NCI-H69 (cell line): ENCODE measurements at regions not wholly inside any gene's neighbourhood (a gene's known extent, or its start where the extent isn't known, plus 50 kb on each side); places are given as distances from the start of the nearest gene placed in this dataset.
"Not testable (repeated sequence)": the region's sequence is repeated elsewhere in the genome, so short reads cannot be mapped to it uniquely, and the experiment has no call there.

ENCODE experiments used
- DNase-seq: peaks from one replicate; lab custom pipeline; 2025; lab: John Stamatoyannopoulos, UW

- DNase-seq = peak; percentile 85
Observed at GRCh38 chr14:106417224-106418049, 891.1 kb downstream of the TMEM121 start.

DNA sequence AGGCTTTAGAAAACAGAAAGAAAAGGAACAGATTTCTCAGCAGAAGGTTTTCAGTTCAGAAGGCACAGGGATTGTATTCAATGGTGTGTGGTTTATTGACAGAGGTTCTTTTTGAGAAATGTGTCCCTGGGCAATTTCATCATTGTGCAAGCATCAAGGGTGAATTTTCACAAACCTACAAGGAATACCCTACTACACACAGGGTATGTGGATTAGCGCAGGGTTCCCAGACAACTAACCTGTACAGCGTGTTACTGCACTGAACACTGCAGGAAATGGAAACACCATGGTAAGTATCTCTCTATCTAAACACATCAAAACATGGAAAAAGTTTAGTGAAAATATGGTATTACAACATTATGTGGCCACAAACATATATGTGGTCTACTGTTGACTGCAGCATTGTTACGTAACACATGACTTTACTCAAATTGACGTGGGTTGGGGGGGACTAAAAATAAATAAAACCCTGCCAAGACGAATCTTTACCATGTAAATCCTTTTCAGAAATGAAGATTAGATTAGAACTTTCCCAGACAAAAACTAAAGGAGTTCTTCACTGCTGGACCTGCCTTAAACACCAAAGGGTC, 893.1 kb downstream of the TMEM121 start:
- DNase-seq = no peak

DNA sequence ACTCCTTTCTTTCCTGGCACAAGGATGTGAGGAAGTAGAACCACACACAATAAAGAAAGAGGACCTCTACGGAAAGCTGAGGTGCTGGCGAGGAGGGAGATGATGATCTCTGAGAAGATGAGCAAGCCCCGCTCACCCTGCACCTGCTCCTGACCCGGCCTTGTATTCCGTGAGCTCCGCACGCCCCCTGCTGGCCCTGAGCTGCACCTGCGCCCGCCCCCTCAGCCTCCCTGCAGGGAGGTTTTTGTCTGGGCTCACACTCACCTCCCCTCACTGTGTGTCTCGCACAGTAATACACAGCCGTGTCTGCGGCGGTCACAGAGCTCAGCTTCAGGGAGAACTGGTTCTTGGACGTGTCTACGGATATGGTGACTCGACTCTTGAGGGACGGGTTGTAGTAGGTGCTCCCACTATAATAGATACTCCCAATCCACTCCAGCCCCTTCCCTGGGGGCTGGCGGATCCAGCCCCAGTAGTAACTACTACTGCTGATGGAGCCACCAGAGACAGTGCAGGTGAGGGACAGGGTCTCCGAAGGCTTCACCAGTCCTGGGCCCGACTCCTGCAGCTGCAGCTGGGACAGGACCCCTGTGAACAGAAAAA, 895.1 kb downstream of the TMEM121 start:
- peak; percentile 63 for DNase-seq

DNA sequence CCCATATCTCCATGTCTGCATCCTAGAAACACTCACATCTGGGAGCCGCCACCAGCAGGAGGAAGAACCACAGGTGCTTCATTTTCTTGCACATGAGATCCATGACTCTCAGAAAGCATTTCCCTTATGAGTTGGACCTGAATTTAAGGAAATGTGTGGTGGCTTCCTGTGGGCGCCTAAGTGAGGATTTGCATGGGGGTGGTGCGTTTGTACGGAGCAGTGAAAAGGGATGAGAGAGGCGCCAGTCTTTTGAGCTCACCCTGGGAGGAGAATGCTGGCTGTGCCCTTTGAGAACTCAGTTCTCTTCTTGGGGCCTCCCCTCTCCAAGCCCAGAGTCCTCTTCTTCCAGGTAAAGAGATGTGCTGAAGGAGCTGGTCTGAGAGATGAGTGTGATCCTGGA, 895.7 kb downstream of the TMEM121 start:
- no peak for DNase-seq

DNA sequence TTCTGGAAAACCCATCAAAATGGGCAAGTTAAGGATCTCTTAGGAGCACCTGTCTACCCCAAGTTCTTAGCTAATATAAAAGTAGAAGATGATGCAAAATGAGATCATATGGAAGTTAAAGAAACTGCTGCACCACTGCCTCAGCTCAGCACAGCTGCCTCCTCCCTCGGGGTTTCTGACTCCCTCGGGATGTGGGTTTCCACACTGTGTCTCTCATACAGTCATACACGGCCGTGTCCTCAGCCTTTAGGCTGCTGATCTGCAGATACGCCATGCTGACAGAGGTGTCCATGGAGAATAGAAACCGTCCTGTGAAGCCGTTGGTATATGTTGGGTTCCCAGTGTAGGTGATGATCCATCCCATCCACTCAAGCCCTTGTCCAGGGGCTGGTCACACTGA, 898.8 kb downstream of the TMEM121 start:
- DNase-seq = not testable (repeated sequence)

GRCh38 chr14:106436310-106436905, 910.0 kb downstream of the TMEM121 start:
- DNase-seq = peak; percentile 77

DNA sequence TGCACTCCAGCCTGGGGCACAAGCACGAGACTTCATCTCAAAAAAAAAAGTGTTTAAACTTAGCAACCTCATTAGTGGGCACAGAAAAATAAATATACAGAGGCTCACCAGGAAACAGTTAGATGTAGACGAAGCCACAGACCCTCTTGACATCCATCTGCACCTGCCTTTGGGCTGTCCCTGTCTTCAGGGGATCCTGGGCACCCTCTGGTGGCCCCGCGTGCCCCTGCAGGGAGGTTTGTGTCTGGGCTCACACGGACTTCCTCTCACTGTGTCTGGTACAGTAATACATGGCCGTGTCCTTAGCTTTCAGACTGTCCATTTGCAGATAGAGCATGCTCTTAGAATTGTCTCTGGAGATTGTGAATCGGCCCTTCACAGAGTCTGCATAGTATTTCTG, 916.5 kb downstream of the TMEM121 start:
- DNase-seq = peak; percentile 13

DNA sequence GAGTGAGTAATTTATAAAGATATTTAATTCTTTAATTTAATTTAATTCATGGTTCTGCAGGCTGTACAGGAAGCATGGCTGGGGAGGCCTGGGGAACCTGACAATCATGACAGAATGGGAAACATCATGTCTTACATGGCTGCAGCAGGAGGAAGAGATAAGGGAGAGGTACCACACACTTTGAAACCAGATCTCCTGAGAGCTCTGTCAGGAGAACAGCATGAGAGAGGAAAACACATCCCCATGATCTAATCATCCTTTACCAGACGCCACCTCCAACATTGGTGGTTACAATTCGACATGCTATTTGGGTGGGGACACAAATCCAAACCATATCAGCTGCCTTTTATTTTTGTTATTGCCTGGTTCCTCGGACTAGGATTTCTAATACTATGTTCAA, 928.6 kb downstream of the TMEM121 start:
- DNase-seq = no peak

- peak; percentile 55 for DNase-seq
Observed at GRCh38 chr14:106459971-106460730, 933.8 kb downstream of the TMEM121 start.

DNA sequence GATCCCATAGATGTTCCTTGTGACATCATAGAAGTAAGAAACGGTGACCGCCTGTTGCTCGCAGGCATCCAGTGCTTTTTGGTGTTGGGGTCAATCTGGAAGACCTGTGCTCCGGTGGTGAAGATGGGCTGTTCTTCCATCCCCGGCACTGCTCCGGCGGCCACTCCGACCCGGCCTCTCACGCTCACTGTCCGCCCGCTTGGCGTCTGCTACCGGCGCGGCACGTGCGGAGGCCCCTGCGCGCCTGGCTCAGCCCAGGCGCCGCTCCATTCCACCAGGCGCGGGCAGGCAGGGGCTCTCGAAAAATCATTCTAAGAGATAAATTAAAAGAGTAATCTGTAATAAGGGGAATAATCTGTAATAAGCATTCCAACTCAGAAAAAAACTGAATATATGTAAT, 934.5 kb downstream of the TMEM121 start:
- no peak for DNase-seq

- peak; percentile 74 for DNase-seq
Observed at GRCh38 chr14:106466483-106466882, 940.1 kb downstream of the TMEM121 start.

GRCh38 chr14:106468869-106469268, 942.5 kb downstream of the TMEM121 start:
- not testable (repeated sequence) for DNase-seq

- DNase-seq = peak; percentile 18
Observed at GRCh38 chr14:106470028-106470427, 943.6 kb downstream of the TMEM121 start.

- DNase-seq = not testable (repeated sequence)
Observed at GRCh38 chr14:106474261-106475028, 948.1 kb downstream of the TMEM121 start.

DNA sequence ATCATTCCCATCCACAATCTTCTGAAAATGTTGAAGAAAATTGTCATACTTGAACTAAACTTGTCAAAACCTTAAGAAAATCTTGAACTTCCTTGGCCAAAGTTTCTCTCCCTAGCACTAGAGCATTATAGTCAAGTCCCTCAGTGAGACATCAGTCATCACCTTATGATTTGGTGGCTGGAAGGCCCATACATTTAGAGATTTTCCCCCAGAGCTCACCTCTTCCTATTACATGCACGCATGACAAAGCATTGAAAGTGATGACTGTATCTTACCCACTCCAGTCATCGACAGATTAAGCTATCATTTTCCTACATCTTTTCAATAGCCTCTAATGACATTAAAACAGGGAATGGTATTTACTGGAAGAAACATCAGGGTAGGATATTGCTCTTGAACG, 948.8 kb downstream of the TMEM121 start:
- not testable (repeated sequence) for DNase-seq

GRCh38 chr14:106477600-106477999, 951.2 kb downstream of the TMEM121 start:
- not testable (repeated sequence) for DNase-seq

DNA sequence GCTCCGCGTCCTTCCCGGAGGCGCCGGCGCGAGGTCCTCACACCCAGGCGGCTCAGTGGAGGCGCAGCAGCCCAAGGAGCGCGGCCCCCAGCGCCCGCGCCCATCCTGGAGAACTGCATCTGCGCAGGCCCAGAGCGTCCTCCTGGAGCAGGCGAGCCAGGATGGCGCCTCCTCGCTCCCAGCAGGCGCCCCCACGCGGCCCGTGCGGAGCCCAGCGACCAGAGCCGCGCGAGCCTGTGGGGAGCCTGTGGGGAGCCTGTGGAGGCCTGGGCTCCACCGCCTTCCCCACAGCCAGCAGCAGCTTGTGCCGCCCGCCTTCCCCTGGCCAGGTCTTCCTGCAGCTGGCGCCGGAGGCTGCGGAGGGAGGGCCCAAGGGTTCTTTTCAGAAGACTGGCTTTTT, 953.9 kb downstream of the TMEM121 start:
- DNase-seq = not testable (repeated sequence)

GRCh38 chr14:106482213-106482612, 955.8 kb downstream of the TMEM121 start:
- not testable (repeated sequence) for DNase-seq

GRCh38 chr14:106487600-106487999, 961.2 kb downstream of the TMEM121 start:
- DNase-seq = peak; percentile 26

- no peak for DNase-seq
Observed at GRCh38 chr14:106488291-106488690, 961.9 kb downstream of the TMEM121 start.
